Myocyte (in vitro differentiated cells): ENCODE measurements at regions not wholly inside any gene's neighbourhood (a gene's known extent, or its start where the extent isn't known, plus 50 kb on each side); places are given as distances from the start of the nearest gene placed in this dataset.

ENCODE experiments used
- DNase-seq: peaks from one replicate; pipeline ENCODE4 v3.0.0-alpha.2; 2012; ENCODE audit warnings: low read depth

DNA sequence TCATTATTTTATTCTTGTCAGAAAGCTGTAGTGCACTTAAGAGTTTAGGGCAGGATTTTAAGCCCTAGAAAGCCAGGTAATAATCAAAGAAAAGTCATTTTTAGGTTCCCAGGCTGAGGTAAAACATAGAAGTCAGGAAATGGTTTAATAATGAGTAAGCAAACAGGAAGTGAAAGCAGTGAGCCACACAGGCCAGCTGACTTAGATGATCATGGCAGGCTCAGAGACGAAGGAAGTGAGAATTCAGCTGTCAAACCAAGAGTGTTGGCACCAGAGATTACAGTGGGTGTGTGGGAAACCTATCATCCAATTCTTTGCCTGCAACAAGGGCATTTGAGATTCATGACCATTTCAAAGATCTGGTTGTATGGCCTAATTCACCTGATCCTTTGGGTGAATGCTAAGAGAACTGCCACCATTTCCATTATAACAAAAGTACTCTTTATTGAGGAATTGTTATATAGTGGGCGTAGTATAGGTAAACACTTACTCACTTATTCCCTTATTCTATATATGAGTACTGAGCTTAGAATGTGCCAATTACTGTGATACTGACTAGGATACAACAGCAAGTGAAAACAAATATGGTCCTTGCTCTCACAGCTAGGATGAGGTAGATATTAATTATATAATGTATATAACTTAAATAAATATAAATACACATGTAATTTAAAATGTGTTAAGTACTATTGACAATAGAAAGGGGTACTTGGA lies 103.7 kb upstream of the EDNRB start:
- DNase-seq = peak; percentile 57

- DNase-seq = peak; percentile 22
Observed at GRCh38 chr13:78020861-78021260, 102.2 kb upstream of the EDNRB start.

DNA sequence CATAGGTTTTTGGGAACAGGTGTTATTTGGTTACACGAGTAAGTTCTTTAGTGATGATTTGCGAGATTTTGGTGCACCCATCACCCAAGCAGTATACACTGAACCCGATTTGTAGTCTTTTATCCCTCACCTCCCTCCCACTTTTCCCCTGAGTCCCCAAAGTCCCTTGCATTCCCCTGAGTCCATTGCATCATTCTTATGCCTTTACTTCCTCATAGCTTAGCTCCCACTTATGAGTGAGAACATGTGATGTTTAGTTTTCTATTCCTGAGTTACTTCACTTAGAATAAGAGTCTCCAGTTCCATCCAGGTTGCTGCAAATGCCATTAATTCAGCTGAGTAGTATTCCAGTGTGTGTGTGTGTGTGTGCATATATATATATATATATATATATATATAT lies 97.2 kb upstream of the EDNRB start:
- no peak for DNase-seq

- no peak for DNase-seq
Observed at GRCh38 chr13:78012046-78012445, 93.4 kb upstream of the EDNRB start.

GRCh38 chr13:78004821-78005220 lies 86.2 kb upstream of the EDNRB start:
- DNase-seq = no peak

GRCh38 chr13:77999746-78000145 lies 81.1 kb upstream of the EDNRB start:
- DNase-seq = no peak

DNA sequence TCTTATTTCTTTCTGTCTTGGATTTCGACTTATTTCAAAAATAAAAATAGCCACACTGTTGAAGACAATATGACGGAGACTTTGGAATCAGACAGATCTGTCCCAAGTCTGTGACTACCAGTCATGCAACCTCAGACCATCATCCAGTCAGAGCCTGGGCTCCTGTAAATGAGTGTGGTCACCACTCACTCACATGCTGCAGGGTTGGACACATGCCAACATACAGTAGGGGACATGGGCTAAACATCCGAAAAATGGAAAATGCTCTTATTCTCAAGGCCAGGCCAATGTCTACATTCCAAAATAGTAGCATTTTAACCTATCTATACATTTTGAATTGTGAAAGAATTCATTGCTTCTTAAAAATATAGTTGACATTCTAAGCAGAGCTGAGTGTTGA lies 75.5 kb upstream of the EDNRB start:
- DNase-seq = no peak

DNA sequence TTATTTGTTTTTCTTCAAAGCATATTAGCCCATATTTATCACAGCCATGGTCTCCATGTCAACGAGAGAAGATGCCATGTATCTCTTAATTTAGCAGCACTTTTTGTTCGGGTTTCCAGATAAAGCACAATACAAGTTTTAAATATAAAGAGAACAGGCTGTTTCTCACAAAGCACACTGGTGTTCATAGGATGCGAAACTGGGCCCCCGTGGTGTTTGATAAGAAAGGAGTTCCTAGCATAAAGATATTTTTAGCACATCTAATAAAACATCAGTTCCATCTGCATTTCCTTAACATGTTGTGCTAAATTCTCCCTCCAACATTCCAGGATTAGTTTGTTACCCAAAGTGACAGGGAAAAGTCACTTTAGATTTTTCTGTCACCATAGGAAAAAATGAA lies 72.4 kb upstream of the EDNRB start:
- DNase-seq = no peak

DNA sequence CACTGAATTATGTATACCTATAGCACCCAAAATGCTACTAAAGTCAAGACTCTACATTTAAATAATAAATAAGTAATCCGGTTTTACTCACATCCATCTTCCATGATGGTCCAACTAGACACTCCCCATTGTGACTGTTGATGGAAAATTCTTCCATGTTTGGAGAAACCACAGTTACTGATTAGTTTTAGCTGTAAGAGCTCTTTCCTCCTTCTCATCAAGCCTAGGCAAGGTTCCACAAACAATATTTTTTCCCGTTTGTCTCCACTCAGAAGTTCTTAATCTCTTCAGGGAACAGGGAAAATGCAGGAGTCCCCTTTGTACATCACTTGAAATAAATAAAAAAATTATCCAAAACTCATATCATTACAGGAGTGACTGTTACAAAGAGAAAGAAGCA lies 70.7 kb upstream of the EDNRB start:
- DNase-seq = no peak

GRCh38 chr13:77988355-77988754 lies 69.7 kb upstream of the EDNRB start:
- DNase-seq = peak; percentile 52

DNA sequence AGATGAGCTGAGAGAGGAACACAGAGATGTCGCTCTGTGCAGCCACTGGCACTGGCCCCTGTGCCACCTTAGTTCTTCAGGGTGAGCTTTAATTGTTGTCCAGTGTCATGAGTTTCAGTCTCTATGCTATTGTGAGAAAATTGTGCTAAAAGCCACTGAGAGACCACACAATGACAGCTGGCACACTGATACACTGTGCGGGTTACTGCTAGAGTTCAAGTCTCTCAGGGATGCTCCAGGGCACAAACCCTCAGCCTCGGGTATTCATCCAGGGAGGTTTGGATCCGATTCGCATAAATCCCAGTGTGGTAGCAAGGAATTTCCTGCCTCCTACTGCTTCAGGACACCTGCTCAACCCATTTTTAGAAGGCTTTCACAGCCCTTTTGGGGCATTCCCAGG lies 68.1 kb upstream of the EDNRB start:
- peak; percentile 70 for DNase-seq

DNA sequence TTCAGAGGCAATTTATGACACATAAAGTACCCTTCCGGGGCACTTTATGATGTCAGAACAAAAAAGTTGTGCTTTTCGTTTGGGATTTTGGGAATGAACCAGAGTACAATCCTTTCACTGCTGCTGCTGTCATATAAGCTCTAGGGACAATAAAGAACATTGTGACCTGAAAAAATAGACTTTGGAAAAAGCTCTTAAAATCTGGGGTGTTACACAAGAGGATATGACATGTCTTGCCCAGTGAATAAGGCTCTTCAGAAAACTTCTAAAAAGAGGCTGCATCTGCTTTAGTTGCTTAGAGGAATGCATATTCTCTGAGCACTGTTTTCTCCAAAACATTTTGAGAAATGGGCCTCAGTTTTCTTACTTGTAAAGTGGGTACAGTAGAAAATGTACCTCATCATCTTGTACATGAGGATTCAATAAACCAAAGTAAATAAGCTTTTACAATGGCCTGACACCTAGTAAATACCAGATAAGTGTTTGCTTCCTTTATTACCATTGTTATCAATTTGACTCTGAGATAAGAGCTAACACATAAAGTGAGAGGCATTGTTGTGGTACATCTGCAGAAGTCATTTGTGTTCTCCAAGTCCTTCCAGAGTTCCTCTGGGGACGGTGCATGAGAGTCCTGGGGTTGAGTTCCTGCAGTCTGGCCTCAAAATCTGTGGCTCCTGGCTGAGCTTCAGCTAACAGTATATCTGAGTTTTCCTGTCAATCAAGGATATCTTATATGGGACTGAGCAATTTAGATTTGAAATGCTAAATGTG lies 67.4 kb upstream of the EDNRB start:
- DNase-seq = no peak

DNA sequence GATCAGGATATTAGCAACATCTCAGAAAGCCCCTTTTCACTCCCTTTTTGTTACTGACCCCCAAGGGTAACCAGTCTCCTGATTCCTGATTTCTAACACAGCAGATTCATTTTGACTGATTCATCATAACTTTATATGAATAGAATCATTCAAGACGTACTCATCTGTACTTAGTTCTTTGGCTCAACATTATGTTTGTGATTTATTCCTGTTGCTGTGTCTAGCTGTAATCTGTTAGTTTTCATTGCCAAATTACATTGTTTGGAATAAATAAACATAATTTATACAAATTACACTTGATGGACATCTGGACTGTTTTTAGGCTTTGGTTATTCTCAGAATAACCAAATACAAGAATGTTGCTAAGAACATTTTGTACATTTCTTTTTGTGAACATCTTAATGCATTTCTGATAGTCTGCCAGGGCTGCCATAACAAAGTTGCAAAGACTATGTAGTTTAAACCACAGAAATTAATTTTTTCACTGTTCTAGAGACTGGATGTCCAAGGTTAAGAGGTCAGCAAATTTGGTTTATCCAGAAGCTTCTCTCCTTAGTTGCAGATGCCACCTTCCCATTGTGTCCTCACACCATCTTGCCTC lies 62.8 kb upstream of the EDNRB start:
- peak; percentile 31 for DNase-seq

- DNase-seq = peak; percentile 74
Observed at GRCh38 chr13:77980592-77980991, 62.0 kb upstream of the EDNRB start.

GRCh38 chr13:77979721-77980385 lies 61.2 kb upstream of the EDNRB start:
- peak; percentile 7 for DNase-seq

- no peak for DNase-seq
Observed at GRCh38 chr13:77975358-77976042, 56.9 kb upstream of the EDNRB start.

DNA sequence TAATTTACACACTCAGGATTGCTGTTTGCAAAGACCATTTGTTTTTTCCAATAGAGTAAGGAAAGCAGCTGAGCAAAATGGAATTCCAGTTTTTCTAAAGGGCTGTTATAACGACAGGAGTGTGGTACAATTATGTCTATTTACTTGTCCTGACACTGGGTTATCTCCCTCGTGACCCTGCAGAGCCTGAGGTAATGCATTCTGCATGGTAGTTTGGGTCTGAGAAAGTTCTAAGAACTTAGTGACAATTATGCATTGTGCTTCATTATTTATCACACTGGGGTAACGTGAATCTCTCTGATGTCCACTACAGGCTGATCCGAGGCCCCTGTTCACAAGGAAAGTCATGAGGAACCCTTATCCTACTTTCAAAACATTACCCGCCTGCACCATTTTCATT lies 50.7 kb upstream of the EDNRB start:
- no peak for DNase-seq
